NCI-H146 treated with DMSO at 0.1 percent for 48 hours (cell line): ENCODE measurements at regions not wholly inside any gene's neighbourhood (a gene's known extent, or its start where the extent isn't known, plus 50 kb on each side); places are given as distances from the start of the nearest gene placed in this dataset.

ENCODE experiments used
- DNase-seq: peaks from one replicate; lab custom pipeline; 2025; ENCODE audit not compliant: unreplicated experiment; lab: John Stamatoyannopoulos, UW

GRCh38 chr3:106795553-106795952 lies 581.7 kb upstream of the CCDC54 start:
- no peak for DNase-seq

- no peak for DNase-seq
Measured at GRCh38 chr3:106797461-106797860, 579.8 kb upstream of the CCDC54 start.

DNA sequence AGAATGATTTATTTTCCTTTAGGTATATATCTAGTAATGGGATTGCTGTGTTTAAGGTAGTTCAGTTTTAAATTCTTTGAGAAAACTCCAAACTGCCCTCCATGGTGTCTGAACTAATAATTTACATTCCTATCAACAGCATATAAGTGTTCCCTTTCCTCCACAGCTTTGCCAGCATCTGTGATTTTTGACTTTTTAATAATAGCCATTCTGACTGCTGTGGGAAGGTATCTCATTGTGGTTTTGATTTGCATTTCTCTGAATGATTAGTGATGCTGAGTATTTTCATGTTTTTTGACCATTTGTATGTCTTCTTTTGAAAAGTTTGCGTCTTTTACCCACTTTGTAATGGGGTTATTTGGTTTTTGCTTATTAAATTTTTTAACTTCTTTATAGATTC lies 571.6 kb upstream of the CCDC54 start:
- no peak for DNase-seq

GRCh38 chr3:106806964-106807363 lies 570.3 kb upstream of the CCDC54 start:
- no peak for DNase-seq

DNA sequence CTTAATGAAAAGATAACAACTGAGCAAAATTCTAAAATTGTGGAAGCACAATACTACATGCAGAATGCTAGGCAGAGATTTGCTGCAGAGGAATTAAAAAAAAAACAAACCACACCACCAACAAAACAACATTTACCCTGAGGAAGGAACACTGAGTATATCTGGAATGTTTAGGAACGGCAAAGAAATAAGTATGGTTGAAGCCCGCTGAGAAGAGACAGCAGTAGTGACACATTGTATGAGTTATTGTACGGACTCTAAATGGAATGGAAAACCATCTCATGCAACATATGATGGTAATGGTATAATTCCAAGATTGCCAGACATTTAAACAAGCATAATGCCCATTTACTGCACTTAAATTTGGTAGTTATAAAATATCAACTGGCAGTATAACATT lies 568.2 kb upstream of the CCDC54 start:
- DNase-seq, result no peak

DNA sequence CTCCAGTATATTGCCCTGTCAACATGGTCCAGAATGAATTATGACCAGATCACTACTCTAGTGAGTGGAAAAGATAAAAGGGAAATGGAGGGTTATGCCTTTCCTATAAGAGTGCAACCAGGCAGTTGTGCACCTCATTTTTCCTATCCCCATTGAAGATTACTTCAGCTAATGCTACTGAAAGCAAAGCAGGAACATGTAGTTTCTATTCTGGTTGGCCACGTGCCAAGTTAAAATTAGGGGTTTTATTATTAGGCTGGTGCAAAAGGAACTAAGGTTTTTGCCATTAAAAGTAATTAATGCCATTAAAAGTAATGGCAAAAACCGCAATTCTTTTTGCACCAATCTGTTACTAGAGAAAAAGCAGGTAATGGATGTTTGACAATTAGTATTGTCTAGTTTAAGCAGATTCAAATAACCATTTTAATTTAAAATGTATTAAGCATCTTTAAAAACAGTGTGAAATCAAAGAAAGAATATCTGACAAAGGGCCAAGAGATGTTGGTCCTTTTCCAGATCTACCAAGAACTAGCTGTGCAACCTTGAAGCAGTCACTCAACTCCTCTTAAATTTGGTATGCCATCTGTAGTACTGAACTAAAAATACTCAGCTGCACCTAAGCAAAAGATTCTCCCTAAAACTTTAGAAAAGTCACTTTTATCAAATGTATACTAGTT lies 567.5 kb upstream of the CCDC54 start:
- no peak for DNase-seq

GRCh38 chr3:106810300-106810875 lies 566.9 kb upstream of the CCDC54 start:
- DNase-seq, result no peak

DNA sequence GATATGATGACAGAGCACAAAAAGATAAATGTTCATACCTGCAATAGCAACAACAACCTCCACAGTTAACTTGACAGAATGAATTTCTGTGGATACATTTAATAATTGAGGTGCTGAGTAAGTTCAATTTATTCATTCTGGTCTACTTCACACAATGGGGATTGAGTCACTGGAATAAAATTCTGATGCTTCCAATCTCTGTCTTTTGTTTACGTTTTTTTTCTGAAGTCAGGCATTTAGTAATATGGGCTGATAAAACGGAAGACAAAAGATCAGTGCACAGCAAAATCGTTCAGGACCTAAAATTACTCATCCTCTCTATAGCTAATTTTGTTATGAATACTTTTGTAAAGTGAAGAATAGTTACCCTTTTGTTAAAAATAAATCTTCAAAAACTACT lies 565.9 kb upstream of the CCDC54 start:
- no peak for DNase-seq

DNA sequence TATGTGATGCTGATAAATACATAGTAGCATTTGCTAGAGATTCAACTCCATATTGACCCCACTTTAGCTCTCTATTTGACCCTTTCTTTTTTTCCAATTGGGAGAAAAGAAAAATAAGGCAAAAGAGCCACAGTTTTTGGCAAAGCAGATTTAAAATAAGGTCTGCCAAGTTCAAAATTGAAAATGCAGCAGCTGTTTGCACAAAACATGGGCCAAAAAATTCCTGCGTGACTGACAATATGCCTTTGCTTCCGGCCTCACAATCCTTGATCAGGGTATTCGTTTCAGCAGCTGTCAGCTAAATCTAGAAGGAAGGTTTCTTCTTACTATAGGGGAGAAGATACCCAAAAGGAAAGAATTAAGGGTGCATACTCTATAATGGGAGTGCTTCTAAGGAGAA lies 563.5 kb upstream of the CCDC54 start:
- DNase-seq, result no peak

GRCh38 chr3:106814231-106814630 lies 563.0 kb upstream of the CCDC54 start:
- DNase-seq, result no peak

DNA sequence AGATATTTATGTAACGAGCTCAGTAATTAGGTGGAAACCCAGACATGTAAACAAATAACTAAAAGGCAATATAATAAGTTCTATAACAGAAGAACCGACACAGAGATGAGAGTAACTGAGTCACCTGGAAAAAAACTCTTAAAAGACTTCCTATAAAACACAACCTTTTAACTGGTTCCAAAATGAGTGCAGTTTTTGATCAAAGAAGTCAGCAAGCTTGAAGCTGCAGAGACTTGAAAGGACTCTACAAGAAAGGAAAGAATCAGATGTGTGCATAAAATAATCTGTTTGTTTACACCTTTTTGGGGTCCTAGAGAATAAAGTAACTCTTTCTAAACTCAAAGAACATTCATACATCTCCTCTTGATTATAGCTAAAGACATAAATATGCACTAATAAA lies 560.4 kb upstream of the CCDC54 start:
- DNase-seq, result no peak

DNA sequence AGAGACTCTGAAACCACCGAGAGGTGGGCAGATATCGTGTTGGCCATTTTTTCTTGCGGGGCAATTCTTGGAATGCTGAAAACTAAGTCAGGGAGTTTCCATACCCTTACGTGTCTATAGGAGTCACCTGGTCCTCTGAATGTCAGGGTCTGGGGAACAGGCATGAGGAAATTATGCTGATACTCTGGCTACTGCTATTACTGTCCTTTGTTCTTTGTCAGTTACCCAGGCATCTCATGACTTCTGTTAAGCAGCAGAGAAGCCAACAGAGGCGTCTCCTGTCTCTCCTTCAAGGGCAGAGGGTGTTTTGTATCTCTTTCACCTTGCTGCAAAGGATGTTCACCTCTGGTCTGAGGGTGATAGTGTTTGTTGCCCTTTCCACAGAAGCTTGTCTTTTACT lies 559.5 kb upstream of the CCDC54 start:
- no peak for DNase-seq

- no peak for DNase-seq
Measured at GRCh38 chr3:106819440-106819839, 557.8 kb upstream of the CCDC54 start.

DNA sequence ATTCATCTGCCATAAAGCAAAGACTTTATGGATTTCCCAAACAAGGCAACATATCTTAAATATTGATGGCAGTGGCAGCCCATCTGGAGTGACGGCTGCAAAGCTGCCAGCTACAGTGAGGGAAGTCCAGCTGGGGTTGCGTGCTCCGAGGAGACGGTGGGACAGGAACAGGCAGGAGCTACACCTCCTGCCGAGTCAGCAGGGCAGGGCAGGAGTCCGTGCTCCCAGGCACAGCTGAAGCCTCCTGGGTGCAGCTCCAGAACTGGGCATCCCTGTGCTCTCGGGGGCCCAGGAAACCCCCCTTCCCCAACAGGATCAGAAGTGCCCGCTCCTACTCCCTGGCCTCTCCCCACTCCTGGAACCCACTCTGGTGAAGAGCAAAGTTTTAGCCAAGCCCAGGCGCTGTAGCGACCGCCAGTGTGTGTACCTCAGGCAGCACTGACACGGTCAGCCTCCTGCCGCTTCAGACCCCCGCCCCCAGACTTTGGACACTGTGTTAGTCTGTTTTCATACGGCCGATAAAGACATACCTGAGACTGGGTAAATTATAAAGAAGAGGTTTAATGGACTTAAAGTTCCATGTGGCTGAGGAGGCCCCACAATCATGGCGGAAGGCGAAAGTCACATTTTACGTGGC lies 556.4 kb upstream of the CCDC54 start:
- DNase-seq, result no peak

DNA sequence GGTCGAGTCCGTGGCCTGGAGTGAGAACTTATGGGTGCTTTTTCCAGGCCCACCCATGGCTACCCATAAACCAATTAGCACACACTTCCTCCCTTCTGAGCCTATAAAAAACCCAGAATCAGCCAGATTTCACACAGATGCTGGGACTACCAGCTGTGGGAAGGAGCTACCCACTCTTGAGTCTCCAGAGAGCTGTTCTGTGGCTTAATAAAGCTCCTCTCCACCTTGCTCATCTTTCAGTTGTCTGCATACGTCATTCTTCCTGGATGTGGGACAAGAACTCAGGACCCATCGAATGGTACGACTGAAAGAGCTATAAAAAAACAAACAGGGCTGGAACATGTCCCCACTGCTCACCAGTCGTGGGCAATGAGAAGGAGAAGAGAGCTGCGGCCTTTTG lies 555.4 kb upstream of the CCDC54 start:
- DNase-seq, result no peak

- no peak for DNase-seq
Measured at GRCh38 chr3:106822204-106822603, 555.0 kb upstream of the CCDC54 start.

DNA sequence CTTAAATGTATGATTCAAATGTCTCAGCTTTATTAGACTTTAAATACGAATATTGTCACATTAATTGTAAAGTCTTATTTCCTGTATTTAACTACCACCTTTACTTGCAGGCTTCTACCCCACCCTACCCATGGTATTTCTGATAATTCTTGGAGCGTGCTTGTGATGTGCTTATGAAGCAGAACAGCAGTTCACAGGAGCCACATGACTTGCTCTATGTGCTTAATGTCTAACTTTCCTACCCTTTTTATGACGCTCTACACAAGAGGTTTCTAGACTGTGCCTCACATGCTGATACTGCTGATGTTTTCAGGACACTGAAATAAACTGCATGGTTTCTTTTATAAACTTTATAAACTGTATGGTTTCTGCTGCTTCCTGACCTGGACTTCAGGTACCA lies 553.5 kb upstream of the CCDC54 start:
- DNase-seq, result no peak

DNA sequence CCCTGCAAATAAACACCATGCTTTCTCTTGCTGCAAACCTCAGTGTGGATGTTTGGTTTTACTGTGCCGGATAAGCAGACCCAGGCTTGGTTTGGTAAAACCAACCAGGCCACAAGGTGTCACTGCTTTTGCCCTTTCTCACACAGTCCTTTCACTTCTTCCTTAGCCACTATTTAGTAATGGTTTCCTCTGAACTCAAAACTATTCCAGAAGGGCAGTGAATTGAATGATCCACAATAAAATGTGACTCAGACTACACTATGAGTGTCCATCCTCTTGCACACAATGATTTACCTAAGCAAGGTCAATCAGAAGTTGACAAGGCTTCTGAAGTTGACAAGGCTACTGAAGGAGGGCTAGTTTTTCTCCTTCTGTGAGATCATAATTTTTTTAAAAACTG lies 552.4 kb upstream of the CCDC54 start:
- DNase-seq, result no peak

- no peak for DNase-seq
Measured at GRCh38 chr3:106825962-106826605, 551.2 kb upstream of the CCDC54 start.

- no peak for DNase-seq
Measured at GRCh38 chr3:106826791-106827311, 550.4 kb upstream of the CCDC54 start.

DNA sequence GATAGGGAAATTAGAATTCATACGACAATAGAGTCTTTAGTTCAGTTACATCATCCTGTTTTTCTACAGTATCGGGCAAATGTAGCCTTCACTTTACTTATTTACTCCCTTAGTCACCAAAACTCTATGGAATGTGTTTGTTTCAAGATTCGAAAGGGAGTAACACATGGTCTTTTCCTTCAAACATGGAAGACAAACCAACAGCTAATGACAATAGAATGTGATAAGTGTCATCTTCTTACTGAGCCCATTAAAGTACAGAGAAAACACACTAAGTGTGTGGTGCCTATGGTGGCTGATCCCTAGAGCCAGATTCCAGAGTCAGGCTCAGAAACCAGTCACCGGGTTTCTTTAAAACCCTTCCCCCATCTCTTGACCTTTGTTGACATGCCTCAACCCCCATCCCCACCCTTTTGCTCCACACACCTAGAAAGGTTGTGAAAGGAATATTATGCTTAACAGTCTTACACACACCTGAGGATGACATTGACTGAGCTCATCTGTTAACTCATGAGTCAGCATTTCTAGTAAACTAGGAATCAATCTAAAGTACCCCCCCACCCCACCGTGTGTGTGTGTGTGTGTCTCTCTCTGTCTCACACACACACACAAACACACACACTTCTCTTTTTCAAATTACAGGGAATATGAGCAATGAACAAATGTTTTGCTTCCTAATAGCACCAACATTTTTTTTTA lies 549.6 kb upstream of the CCDC54 start:
- no peak for DNase-seq
